Omental fat pad (tissue), 3 donors: ENCODE measurements at regions not wholly inside any gene's neighbourhood (a gene's known extent, or its start where the extent isn't known, plus 50 kb on each side); places are given as distances from the start of the nearest gene placed in this dataset.
"Not testable (repeated sequence)": the region's sequence is repeated elsewhere in the genome, so short reads cannot be mapped to it uniquely, and the experiment has no call there.

Experiments
- ATAC-seq: fragments of 150-250 bp; one replicate; pipeline ENCODE4 v1.9.1; 2016; ENCODE audit warnings: mild to moderate bottlenecking, moderate library complexity; ENCODE audit not compliant: low FRiP score
- DNase-seq: peaks from one replicate; pipeline ENCODE4 v3.0.0-alpha.2; 2019; ENCODE audit warnings: low spot score
- CTCF ChIP-seq, 3 donors: fragments of 450-650 bp; IDR thresholded peaks; one replicate each; pipeline ENCODE4 v1.5.1; 2016 to 2017; ENCODE audit warnings: antibody characterized with exemption in 3 of 3, mild to moderate bottlenecking in 3 of 3, moderate library complexity in 2 of 3

GRCh38 chr4:106579236-106579635 lies 210.7 kb upstream of the GIMD1 start:
- DNase-seq (no peak), ATAC-seq (no peak)
- no peak for TF ChIP-seq CTCF (IDR thresholded peaks at IDR 0.05)

GRCh38 chr4:106569146-106570031 lies 200.8 kb upstream of the GIMD1 start:
- no peak for DNase-seq
- ATAC-seq = no peak
- no peak for TF ChIP-seq CTCF (IDR thresholded peaks at IDR 0.05)

- DNase-seq (no peak), ATAC-seq (no peak)
- TF ChIP-seq CTCF (IDR thresholded peaks at IDR 0.05) = no peak
These were observed 197.1 kb upstream of the GIMD1 start for GRCh38 chr4:106565727-106566126.

- not testable (repeated sequence) for DNase-seq, ATAC-seq
These were observed 195.1 kb upstream of the GIMD1 start for GRCh38 chr4:106563637-106564036.

GRCh38 chr4:106551724-106552123 lies 183.1 kb upstream of the GIMD1 start:
- no peak for TF ChIP-seq CTCF (IDR thresholded peaks at IDR 0.05)
- ATAC-seq = no peak
- no peak for DNase-seq

GRCh38 chr4:106548446-106549044 lies 180.0 kb upstream of the GIMD1 start:
- no peak for TF ChIP-seq CTCF (IDR thresholded peaks at IDR 0.05)
- ATAC-seq = no peak
- DNase-seq = no peak

- TF ChIP-seq CTCF (IDR thresholded peaks at IDR 0.05) = no peak
- no peak for ATAC-seq
- DNase-seq = no peak
These were observed 177.8 kb upstream of the GIMD1 start for GRCh38 chr4:106546370-106546769.

- ATAC-seq, DNase-seq: not testable (repeated sequence)
These were observed 174.0 kb upstream of the GIMD1 start for GRCh38 chr4:106542609-106543008.
